Vagina (tissue), 2 donors: ENCODE measurements at regions not wholly inside any gene's neighbourhood (a gene's known extent, or its start where the extent isn't known, plus 50 kb on each side); places are given as distances from the start of the nearest gene placed in this dataset.

Source experiments
- DNase-seq, 2 donors: peaks; one replicate each; pipeline ENCODE4 v3.0.0-alpha.2; 2017; ENCODE audit errors: extremely low spot score in 2 of 2
- H3K27ac ChIP-seq: fragments of 200-600 bp; sonication (generic); one replicate; pipeline ENCODE4 v1.5.1; 2019
- H3K27me3 ChIP-seq: fragments of 200-600 bp; sonication (generic); one replicate; pipeline ENCODE4 v1.5.1; 2019
- H3K36me3 ChIP-seq, 2 donors: fragments of 200-600 bp; sonication (generic); one replicate each; pipeline ENCODE4 v1.5.1; 2017 to 2019
- H3K4me1 ChIP-seq: fragments of 200-600 bp; sonication (generic); one replicate; pipeline ENCODE4 v1.5.1; 2019
- H3K4me3 ChIP-seq, 2 donors: fragments of 200-600 bp; sonication (generic); 1 replicate in 1 of 2; 2 replicates in 1 of 2; pipeline ENCODE4 v1.5.1; 2016 to 2019
- H3K9me3 ChIP-seq: fragments of 200-600 bp; sonication (generic); one replicate; pipeline ENCODE4 v1.5.1; 2019
- POLR2A ChIP-seq, 2 donors: fragments of 450-650 bp; IDR thresholded peaks; one replicate each; pipeline ENCODE4 v1.6.1; 2017; ENCODE audit warnings: antibody characterized with exemption in 2 of 2, mild to moderate bottlenecking in 2 of 2, moderate library complexity in 2 of 2
- POLR2AphosphoS5 ChIP-seq, 2 donors: sonication (generic); formaldehyde crosslinking; IDR thresholded peaks; one replicate each; pipeline ENCODE4 v1.9.0; 2017; ENCODE audit warnings: antibody characterized with exemption in 2 of 2, mild to moderate bottlenecking in 2 of 2, low read depth in 1 of 2; ENCODE audit not compliant: insufficient read depth in 1 of 2
- intact Hi-C: fragments of 100-400 bp; cut with DNase I; formaldehyde crosslinking; loops from one replicate; pipeline ENCODE4 v1.15.1; 2023
- TF ChIP-seq, protein P1 (sequence below), 3 experiments: fragments of 450-650 bp in 2 of 3; fragments of 200-600 bp in 1 of 3; sonication (generic) in 1 of 3; IDR thresholded peaks; one replicate each; pipeline ENCODE4 v1.5.1; 2017 to 2019; ENCODE audit warnings: antibody characterized with exemption in 3 of 3, mild to moderate bottlenecking in 2 of 3, moderate library complexity in 2 of 3

DNA sequence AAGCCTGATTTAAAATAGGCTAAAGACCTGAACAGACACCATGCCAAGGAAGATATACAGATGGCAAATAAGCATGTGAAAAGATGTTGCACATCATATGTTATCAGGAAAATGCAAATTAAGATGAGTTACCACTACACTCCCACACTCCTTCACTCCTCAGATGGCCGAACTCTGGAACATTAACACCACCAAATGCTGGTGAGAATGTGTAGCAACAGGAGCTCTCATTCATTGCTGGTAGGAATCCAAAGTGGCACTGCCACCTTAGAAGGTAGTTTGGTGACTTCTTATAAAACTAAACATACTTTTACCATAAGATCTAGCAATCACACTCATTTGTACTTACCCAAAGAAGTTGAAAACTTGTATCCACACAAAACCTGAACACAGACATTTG, 2047.3 kb downstream of the LRRC4C start:
- no peak for DNase-seq
- intact Hi-C loops = no loop called here

DNA sequence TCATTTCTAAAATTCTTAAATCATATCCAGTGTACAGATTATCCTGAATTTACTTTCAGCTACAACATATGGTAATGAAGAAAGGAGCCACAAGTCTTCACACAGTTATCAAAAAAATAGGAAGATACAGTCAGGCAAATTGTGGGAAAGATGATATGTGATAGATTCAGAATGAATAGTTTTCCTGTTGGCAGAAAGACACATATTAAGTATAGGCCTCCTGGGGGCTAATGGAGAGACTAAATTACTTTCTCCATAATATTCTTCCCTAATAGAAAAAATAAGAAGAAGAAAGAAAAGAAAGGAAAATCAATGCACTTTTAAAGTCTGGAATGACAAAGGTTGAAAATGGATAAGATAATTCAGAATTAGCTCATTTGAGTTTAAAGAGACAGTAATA, 2073.5 kb downstream of the LRRC4C start:
- H3K27me3 ChIP-seq = no peaks in the 10 kb centered on the region
- intact Hi-C loops = no loop called here
- no peaks in the 10 kb centered on the region for H3K9me3 ChIP-seq
- DNase-seq = no peak
- H3K27ac ChIP-seq = no peak overlapping the region
- H3K4me3 ChIP-seq = no peak overlapping the region
- no peaks in the 10 kb centered on the region for H3K36me3 ChIP-seq
- no peak for TF ChIP-seq POLR2A (IDR thresholded peaks at IDR 0.05)
- TF ChIP-seq, protein P1, sequence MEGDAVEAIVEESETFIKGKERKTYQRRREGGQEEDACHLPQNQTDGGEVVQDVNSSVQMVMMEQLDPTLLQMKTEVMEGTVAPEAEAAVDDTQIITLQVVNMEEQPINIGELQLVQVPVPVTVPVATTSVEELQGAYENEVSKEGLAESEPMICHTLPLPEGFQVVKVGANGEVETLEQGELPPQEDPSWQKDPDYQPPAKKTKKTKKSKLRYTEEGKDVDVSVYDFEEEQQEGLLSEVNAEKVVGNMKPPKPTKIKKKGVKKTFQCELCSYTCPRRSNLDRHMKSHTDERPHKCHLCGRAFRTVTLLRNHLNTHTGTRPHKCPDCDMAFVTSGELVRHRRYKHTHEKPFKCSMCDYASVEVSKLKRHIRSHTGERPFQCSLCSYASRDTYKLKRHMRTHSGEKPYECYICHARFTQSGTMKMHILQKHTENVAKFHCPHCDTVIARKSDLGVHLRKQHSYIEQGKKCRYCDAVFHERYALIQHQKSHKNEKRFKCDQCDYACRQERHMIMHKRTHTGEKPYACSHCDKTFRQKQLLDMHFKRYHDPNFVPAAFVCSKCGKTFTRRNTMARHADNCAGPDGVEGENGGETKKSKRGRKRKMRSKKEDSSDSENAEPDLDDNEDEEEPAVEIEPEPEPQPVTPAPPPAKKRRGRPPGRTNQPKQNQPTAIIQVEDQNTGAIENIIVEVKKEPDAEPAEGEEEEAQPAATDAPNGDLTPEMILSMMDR (IDR thresholded peaks at IDR 0.05) = no peak
- no peak for TF ChIP-seq POLR2AphosphoS5 (IDR thresholded peaks at IDR 0.05; ENCODE audit: insufficient read depth in 1 of 2, low read depth in 1 of 2)
- no peaks in the 10 kb centered on the region for H3K4me1 ChIP-seq

More for the DNA sequence above, 2047.3 kb downstream of the LRRC4C start:
- H3K36me3 ChIP-seq = no peaks in the 10 kb centered on the region
- H3K4me1 ChIP-seq = no peaks in the 10 kb centered on the region
- no peaks in the 10 kb centered on the region for H3K27me3 ChIP-seq
- H3K4me3 ChIP-seq = no peak overlapping the region
- no peak overlapping the region for H3K27ac ChIP-seq
- TF ChIP-seq POLR2A (IDR thresholded peaks at IDR 0.05) (no peak), POLR2AphosphoS5 (IDR thresholded peaks at IDR 0.05; ENCODE audit: insufficient read depth in 1 of 2, low read depth in 1 of 2) (no peak)
- TF ChIP-seq, protein P1 (IDR thresholded peaks at IDR 0.05) = no peak
- no peaks in the 10 kb centered on the region for H3K9me3 ChIP-seq

DNA sequence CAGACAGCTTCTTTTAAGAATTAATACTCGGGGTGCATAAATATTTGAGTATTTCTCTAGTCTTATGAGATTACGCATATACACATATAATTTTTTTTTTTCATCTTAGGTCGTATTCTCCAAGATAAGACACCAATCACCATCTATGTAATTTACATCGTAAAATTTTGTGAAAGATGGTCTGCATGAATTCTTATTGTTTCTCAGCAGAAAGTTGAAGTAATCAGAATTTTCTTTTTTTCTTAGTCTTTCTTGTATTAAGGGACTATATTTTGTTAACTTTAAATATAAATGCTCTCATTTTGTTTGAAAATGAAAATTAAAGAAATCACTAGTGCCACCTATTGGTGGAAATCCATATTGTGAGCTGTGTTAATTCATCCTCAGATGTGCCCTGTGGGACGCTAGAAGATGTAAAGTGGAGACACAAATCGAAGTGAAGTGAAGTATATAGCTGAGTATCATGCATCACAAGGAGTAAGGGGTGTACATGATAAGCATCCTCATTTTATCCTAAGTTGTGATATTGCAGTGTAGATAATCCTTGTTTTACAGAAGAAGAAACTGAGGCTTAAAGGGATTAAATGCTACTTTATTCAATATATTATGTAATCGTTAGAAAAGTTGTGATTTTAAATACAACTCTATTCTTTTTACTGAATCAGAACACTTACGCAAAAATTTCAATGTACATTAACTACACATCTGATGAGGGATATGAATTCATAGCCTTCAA, 2084.3 kb downstream of the LRRC4C start:
- no peaks in the 10 kb centered on the region for H3K36me3 ChIP-seq
- no peak overlapping the region for H3K4me3 ChIP-seq
- no peaks in the 10 kb centered on the region for H3K9me3 ChIP-seq
- no peaks in the 10 kb centered on the region for H3K4me1 ChIP-seq
- H3K27ac ChIP-seq = no peak overlapping the region
- DNase-seq = no peak
- intact Hi-C loops = no loop called here
- H3K27me3 ChIP-seq = no peaks in the 10 kb centered on the region
- TF ChIP-seq POLR2A (IDR thresholded peaks at IDR 0.05) (no peak), POLR2AphosphoS5 (IDR thresholded peaks at IDR 0.05; ENCODE audit: insufficient read depth in 1 of 2, low read depth in 1 of 2) (no peak)
- TF ChIP-seq, protein P1 (IDR thresholded peaks at IDR 0.05) = no peak

DNA sequence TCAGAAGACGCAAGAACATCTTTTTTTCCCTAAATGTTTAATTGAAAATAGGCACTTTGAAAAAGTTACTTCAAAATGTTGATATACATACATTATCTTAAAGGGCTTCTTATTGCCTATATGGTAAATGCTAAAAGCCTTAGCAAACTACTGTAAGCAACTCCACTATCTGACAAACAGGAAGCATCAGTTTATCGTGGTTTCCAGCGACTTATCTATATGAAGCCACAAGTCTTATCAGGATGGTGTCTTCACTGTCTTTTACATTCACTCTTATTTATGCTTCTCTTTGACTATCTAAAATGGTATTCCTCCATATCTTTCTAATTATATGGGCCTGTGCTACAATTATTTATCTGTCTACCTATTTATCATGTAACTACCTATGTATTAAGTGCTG, 2091.9 kb downstream of the LRRC4C start:
- no peaks in the 10 kb centered on the region for H3K9me3 ChIP-seq
- no peaks in the 10 kb centered on the region for H3K4me1 ChIP-seq
- no peak overlapping the region for H3K27ac ChIP-seq
- H3K4me3 ChIP-seq = no peak overlapping the region
- DNase-seq = no peak
- intact Hi-C loops = no loop called here
- H3K27me3 ChIP-seq = no peaks in the 10 kb centered on the region
- TF ChIP-seq POLR2A (IDR thresholded peaks at IDR 0.05) (no peak), POLR2AphosphoS5 (IDR thresholded peaks at IDR 0.05; ENCODE audit: insufficient read depth in 1 of 2, low read depth in 1 of 2) (no peak)
- TF ChIP-seq, protein P1 (IDR thresholded peaks at IDR 0.05) = no peak
- no peaks in the 10 kb centered on the region for H3K36me3 ChIP-seq

DNA sequence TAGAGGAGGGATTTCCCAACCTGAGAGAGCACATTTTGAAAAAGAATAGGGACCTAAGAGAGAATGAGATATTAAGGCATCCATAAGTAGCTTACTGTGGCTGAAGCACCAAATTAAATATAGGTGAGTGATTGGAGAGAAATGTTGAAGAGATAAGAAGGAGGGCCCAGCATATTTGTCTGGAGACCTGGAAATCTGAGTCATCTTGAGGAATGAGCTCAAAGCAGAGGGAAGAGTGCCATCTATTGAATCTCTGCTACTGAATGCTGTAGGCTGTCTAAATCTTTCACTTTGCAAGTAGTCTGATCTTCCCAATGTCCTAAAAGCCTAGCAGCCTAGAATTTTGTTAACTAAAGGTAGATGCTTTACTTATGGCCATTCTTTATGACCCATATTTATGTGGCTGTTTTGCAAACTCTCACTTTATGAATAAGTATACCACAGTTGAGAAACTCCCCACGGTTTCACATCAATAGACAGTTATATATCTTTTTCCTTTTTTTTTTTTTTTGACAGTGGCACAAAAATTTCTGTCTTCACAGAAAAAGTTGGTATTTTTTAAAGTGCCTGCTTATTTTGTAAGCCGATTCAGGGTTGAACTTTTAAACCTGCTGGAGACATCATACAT, 2093.5 kb downstream of the LRRC4C start:
- no peak for DNase-seq
- intact Hi-C loops = no loop called here
- Histone ChIP-seq H3K27me3 (no peaks in the 10 kb centered on the region), H3K4me1 (no peaks in the 10 kb centered on the region), H3K27ac (no peak overlapping the region), H3K4me3 (no peak overlapping the region), H3K9me3 (no peaks in the 10 kb centered on the region), H3K36me3 (no peaks in the 10 kb centered on the region)
- TF ChIP-seq, protein P1 (IDR thresholded peaks at IDR 0.05) = no peak
- TF ChIP-seq POLR2AphosphoS5 (IDR thresholded peaks at IDR 0.05; ENCODE audit: insufficient read depth in 1 of 2, low read depth in 1 of 2) = no peak
- no peak for TF ChIP-seq POLR2A (IDR thresholded peaks at IDR 0.05)
